ENCODE measurements at regions not wholly inside any gene's neighbourhood (a gene's known extent, or its start where the extent isn't known, plus 50 kb on each side); places are given as distances from the start of the nearest gene placed in this dataset.

DNA sequence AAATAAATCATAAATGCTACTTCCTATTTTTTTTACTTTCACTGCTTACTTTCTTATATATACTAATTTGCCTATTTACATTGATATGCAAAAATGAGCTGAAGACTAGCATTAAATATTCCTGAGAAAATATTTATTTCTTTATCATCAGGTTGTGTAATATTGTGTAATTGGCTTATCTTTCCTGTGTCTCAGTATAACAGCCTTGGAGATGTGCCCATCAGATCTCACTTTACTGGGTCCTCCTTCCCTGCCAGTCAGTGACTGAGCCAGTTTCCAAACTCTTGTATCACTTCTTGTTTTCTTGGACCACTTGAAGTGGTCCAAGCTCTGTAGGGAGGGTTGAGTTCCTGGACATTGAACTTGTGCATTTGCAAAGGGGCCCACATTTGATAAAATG, 900.0 kb downstream of the LUZP2 start:
- no peak for DNase-seq
- TF ChIP-seq CTCF (IDR thresholded peaks at IDR 0.05; ENCODE audit: partially characterized antibody, unreplicated experiment) = no peak
- no peaks in the 10 kb centered on the region for H3K36me3 Mint-ChIP-seq (ENCODE audit: unreplicated experiment)
- no peaks in the 10 kb centered on the region for H3K9me3 Mint-ChIP-seq (ENCODE audit: unreplicated experiment)
- no peak overlapping the region for H3K27ac Mint-ChIP-seq (ENCODE audit: unreplicated experiment)
- H3K27me3 Mint-ChIP-seq (ENCODE audit: unreplicated experiment) = peaks cover 1% of the 10 kb centered on the region
- H3K4me3 Mint-ChIP-seq (ENCODE audit: unreplicated experiment) = no peak overlapping the region
- no peaks in the 10 kb centered on the region for H3K4me1 Mint-ChIP-seq (ENCODE audit: low read depth, unreplicated experiment)

- Mint-ChIP-seq H3K4me3 (ENCODE audit: unreplicated experiment) (no peak overlapping the region), H3K9me3 (ENCODE audit: unreplicated experiment) (peaks cover 1% of the 10 kb centered on the region), H3K27ac (ENCODE audit: unreplicated experiment) (no peak overlapping the region), H3K27me3 (ENCODE audit: unreplicated experiment) (no peaks in the 10 kb centered on the region), H3K36me3 (ENCODE audit: unreplicated experiment) (no peaks in the 10 kb centered on the region), H3K4me1 (ENCODE audit: low read depth, unreplicated experiment) (no peaks in the 10 kb centered on the region)
- TF ChIP-seq CTCF (IDR thresholded peaks at IDR 0.05; ENCODE audit: partially characterized antibody, unreplicated experiment) = no peak
- no peak for DNase-seq
These were observed 911.3 kb downstream of the LUZP2 start for GRCh38 chr11:25408146-25408545.

DNA sequence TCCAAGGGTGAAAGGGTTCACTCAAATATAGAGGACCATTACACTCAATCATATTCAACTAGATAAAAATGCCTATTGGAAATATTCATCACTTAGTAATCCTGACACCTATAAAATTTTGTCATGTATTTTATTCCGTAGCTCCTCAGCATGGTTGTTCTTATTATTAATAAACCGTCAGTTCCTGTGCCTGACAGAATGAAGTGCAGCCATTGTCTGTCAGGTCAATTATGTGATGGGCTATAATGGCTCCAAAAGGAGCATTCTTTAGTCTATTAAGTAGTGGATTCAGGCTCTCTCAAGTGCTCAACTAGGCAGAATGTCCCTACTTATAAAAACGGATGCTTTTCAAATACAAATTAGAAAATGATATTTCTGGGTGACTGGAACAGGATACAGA, 916.1 kb upstream of the ANO3 start:
- H3K27me3 Mint-ChIP-seq (ENCODE audit: unreplicated experiment) = no peaks in the 10 kb centered on the region
- no peak overlapping the region for H3K4me3 Mint-ChIP-seq (ENCODE audit: unreplicated experiment)
- H3K27ac Mint-ChIP-seq (ENCODE audit: unreplicated experiment) = no peak overlapping the region
- H3K36me3 Mint-ChIP-seq (ENCODE audit: unreplicated experiment) = no peaks in the 10 kb centered on the region
- no peak for TF ChIP-seq CTCF (IDR thresholded peaks at IDR 0.05; ENCODE audit: partially characterized antibody, unreplicated experiment)
- no peaks in the 10 kb centered on the region for H3K4me1 Mint-ChIP-seq (ENCODE audit: low read depth, unreplicated experiment)
- no peak for DNase-seq
- no peaks in the 10 kb centered on the region for H3K9me3 Mint-ChIP-seq (ENCODE audit: unreplicated experiment)

- peaks cover 2% of the 10 kb centered on the region for H3K4me1 Mint-ChIP-seq (ENCODE audit: low read depth, unreplicated experiment)
- no peak for DNase-seq
- H3K27ac Mint-ChIP-seq (ENCODE audit: unreplicated experiment) = no peak overlapping the region
- no peaks in the 10 kb centered on the region for H3K9me3 Mint-ChIP-seq (ENCODE audit: unreplicated experiment)
- TF ChIP-seq CTCF (IDR thresholded peaks at IDR 0.05; ENCODE audit: partially characterized antibody, unreplicated experiment) = no peak
- H3K27me3 Mint-ChIP-seq (ENCODE audit: unreplicated experiment) = no peaks in the 10 kb centered on the region
- H3K4me3 Mint-ChIP-seq (ENCODE audit: unreplicated experiment) = no peak overlapping the region
- H3K36me3 Mint-ChIP-seq (ENCODE audit: unreplicated experiment) = no peaks in the 10 kb centered on the region
These were observed 908.3 kb upstream of the ANO3 start for GRCh38 chr11:25423436-25424199.

GRCh38 chr11:25432376-25432775, 899.6 kb upstream of the ANO3 start:
- Mint-ChIP-seq H3K36me3 (ENCODE audit: unreplicated experiment) (no peaks in the 10 kb centered on the region), H3K9me3 (ENCODE audit: unreplicated experiment) (no peaks in the 10 kb centered on the region), H3K27ac (ENCODE audit: unreplicated experiment) (no peak overlapping the region), H3K4me1 (ENCODE audit: low read depth, unreplicated experiment) (no peaks in the 10 kb centered on the region), H3K4me3 (ENCODE audit: unreplicated experiment) (no peak overlapping the region), H3K27me3 (ENCODE audit: unreplicated experiment) (no peaks in the 10 kb centered on the region)
- no peak for DNase-seq
- no peak for TF ChIP-seq CTCF (IDR thresholded peaks at IDR 0.05; ENCODE audit: partially characterized antibody, unreplicated experiment)
